ENCODE measurements at regions not wholly inside any gene's neighbourhood (a gene's known extent, or its start where the extent isn't known, plus 50 kb on each side); places are given as distances from the start of the nearest gene placed in this dataset.
"Not testable (repeated sequence)": the region's sequence is repeated elsewhere in the genome, so short reads cannot be mapped to it uniquely, and the experiment has no call there.

DNA sequence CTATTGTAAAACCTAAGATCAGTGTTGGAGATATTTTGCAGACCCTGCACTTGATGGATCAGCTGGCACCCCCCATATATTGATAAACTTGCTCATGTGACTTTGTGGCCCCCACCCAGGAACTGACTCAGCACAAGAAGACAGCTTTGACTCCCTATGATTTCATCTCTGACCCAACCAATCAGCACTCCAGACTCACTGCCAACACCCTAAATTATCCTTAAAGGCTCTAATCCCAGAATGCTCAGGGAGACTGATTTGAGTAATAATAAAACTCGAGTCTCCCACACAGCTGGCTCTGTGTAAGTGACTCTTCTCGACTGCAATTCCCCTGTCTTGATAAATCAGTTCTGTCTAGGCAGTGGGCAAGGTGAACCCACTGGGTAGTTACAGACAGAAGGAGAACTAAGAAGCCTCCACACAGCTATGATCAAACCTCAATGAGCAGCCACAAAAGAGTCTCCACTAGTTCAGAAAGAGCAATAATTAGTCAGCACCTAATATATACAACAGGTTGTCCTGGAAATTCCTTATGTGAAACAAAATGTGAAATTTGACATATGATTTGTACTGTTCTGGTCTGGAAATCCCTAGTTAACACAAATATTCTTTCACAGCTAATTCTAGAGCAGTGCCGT, 52.2 kb downstream of the ACTL7B start:
- no peak for DNase-seq (ENCODE audit: low read depth)

DNA sequence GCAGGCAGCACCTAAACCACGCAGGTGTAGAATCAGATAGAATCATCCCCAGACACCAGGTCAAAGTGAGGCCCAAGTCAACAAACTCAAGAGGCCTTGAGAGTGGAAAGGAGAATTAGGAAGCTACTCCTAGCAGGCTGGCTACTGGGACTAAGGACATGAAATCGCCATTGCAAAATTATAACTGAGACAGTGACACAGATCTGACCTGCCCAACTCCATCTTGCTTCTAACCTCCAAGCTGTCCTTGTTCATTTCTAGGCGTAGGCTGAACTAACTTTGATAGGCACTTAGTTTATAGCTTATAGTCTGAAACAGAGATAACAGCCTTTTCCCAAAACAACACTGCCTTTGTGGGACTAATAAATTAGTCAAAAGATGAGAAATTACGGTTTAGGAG, 52.8 kb downstream of the ACTL7B start:
- no peak for DNase-seq (ENCODE audit: low read depth)

DNA sequence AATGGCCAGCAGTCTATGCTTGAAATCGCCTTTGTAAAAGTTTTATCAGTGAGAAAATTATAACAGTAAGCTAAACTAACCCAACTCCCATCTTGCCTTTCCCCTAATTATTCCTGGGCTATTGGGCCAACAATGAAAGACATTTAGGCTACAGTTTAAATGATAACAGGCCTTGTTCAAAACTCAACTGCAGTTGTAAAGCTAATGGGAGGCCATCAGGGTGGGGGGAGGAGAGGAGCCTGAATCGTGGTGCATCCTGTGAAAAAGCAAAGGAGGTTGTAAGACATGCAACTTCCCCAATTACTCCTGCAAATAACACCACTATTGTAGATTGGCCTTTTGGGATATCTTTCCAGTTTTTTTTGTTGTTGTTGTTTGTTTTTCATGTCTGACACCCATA, 53.8 kb downstream of the ACTL7B start:
- DNase-seq (ENCODE audit: low read depth) = no peak

DNA sequence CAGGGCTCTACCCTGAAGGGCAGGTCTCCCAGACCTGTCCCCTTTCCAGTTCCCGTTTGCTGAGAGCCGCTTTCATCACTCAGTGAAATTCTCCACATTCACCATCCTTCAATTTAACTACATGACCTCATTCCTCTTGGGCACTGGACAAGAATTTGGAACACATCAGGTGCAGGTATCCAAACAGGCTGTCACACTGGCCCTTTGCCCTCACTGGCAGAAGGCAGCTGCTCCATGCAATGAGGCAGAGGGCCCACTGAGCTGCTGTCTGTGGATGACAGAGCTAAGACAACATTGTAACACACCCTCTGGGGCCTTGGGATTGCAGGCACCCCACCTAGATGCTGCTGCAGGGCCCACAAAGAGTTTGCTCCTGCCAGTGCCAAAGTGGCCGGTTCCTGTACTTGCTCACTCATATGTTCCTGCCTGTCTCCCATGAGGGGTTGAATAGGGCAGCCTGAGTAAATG, 55.1 kb downstream of the ACTL7B start:
- no peak for DNase-seq (ENCODE audit: low read depth)

DNA sequence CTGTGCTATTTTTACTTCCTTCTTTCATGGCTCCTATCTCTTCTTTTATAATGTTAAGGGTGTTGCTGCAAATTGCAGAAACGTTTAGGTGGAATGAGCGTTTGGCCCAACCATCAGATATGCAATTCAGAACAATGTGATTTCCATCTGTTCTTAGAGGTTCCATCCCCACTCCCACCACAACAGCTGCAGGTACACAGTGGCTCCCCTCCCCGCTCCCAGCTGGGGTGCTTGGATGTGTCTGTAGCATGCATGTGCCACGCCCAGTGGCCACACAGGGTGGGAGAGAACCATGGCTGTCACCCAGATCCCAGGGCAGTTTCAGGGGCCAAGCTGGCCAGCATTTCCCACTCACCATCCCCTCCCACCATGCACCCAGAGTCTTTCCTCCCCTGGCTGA, 62.2 kb downstream of the ACTL7B start:
- no peak for DNase-seq (ENCODE audit: low read depth)

DNA sequence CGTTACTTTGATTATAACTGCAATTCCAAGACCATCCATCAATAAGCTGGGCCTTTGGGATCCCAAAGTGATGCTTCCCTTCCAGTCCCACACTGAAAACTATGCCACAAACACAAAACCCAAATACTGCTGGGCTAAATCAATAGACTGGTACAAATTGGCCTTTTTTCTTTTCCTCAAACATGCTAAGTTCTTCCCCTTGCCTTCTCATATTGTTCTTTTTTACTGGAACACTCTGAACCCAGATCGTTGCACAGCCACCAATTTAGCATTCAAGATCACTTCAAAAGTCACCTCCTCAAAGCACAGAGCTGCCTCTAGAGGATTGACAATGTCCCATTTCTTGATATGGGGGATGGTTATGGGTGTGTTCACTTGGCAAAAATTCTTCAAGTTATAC, 66.0 kb downstream of the ACTL7B start:
- DNase-seq (ENCODE audit: low read depth) = no peak

DNA sequence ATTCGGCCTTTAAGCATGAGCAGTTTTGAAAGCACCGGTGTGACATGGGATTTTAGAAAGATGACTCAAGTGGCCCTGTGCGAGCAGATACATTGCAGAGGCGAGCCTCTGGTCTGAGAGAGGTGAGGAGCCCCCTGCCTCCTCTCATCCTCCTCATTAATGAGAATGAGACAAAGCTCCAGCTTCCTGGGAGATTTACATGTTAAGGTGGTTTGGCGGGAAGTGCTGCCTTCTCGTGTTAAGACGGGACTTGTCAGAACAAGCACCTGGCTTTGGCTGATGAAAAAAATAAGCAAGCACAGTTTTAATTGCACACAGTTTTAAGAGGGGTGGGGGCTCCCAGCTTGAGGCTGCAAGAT, 68.1 kb downstream of the ACTL7B start:
- no peak for DNase-seq (ENCODE audit: low read depth)

DNA sequence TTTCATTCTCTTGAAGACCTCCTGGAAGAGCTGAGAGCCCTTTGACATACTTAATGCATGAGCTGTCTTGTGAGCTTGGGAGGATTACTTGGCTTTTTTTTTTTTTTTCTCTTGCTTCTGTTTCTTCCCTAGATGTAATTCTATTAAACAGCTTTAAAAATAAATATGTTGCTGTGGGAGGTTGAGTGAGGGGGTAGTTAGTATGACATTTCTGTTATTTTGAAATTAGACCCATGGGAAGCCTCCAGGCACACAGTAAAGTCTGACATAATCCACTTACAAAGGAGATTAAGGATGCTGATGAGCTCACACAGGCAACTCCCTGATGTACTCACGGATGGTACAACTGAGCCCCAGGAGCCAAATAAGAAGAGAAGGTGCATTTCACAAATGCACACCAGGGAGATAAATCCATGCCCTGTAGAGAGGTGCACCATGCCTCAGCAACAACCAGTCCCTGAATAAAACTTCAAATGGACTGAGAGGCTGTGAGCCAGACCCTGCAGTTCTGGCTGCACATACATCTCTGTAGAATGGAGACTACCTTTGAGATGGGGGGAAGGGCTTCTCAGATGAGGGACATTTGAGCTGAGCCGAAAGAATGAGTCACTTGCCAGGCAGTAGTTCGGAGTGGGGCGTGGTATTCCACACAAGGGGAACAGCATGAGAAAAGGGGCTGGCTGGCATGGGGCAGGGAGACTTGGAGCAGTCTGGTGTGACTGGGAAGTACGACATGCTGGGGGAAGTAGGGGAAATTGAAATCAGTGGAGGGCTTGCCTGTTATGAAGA, 68.7 kb downstream of the ACTL7B start:
- DNase-seq (ENCODE audit: low read depth) = peak; percentile 63

DNA sequence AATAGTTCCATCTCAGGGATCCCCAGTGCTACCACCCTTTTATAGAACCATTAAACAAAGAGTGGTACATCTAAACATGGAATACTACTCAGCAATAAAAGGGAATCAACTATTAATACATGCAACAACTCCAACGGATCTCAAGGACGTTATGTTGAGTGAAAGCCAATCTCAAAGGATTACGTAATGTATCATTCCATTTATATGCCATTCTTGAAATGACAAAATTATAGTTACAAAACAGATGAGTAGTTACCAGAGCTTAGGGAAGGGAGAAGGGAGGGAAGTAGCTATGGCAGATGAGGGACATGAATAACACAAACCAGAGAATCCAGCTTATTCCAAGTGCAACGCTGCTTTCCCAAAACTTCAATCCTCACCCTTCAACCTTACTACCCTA, 69.5 kb downstream of the ACTL7B start:
- no peak for DNase-seq (ENCODE audit: low read depth)

DNA sequence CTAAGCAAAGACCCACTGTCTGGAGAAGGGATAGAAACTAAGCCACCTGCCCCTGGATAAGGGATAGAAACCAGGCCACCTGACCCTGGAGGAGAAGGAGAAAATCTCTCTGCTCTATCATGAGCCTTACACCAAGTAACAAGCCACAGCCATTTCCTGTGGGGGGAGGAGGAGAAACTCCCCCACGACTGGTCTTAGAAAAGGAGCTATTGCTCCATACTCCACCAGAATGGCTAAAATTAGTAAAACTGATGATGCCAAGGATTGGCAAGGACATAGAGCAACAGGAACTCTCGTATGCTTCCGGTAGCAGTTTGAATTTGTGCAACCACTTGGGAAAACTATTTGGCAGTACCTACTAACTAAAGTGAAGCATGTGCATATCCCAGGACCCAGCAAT, 70.8 kb downstream of the ACTL7B start:
- peak; percentile 61 for DNase-seq (ENCODE audit: low read depth)

DNA sequence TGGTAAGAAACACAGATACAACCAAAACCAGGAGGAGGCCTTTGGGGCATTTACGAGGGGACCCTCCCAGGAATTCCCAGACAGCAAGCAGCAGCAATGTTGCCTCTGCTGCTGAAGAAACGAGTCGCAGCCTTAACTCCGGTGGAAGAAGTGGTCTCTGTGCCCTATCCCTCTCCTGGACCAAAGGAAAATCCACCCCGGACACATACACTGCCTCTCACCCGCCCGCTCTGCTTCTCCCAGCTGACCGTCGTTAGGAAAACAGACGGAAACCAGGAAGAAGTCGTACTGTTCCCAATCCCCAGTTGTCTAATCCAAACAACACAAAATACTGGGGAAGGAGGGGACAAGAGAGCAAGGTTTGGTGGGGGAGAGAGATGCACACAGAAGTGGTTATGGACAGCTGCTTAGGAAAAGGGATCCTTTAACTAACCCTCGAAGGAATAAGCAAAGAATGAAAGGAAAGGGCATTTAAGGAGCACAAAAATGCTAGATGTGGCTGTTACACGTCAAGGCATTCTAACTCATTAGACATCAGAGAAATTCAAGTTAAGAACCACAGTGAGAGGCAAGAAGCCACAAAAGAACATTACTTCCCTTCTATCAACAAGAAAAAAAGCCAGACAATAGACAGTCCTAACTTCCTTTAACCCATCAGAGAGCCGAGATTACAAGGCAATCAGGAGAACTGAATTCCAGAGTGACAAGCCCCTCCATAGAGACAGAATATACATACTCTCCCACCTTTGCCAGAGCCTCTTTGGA, 71.9 kb downstream of the ACTL7B start:
- no peak for DNase-seq (ENCODE audit: low read depth)

DNA sequence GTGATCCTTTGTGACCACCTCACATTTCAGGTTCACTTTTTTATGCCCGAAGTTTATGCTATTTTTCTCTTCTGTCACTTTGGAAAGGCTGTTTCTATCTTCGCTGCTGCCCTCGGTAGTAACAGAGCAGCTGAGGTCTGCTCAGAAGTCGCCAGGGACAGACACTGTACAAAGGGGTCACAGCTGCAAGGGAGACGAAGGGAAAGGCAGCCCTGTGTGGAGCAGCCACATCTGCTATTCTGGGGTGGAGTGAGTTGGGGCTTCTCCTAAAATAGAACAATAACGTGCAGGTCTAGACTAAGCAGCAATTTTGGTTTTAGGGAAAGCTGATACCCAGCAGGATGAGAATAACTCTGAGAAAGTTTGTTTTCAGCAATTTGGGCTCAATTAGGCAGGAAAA, 72.5 kb downstream of the ACTL7B start:
- DNase-seq (ENCODE audit: low read depth) = no peak

DNA sequence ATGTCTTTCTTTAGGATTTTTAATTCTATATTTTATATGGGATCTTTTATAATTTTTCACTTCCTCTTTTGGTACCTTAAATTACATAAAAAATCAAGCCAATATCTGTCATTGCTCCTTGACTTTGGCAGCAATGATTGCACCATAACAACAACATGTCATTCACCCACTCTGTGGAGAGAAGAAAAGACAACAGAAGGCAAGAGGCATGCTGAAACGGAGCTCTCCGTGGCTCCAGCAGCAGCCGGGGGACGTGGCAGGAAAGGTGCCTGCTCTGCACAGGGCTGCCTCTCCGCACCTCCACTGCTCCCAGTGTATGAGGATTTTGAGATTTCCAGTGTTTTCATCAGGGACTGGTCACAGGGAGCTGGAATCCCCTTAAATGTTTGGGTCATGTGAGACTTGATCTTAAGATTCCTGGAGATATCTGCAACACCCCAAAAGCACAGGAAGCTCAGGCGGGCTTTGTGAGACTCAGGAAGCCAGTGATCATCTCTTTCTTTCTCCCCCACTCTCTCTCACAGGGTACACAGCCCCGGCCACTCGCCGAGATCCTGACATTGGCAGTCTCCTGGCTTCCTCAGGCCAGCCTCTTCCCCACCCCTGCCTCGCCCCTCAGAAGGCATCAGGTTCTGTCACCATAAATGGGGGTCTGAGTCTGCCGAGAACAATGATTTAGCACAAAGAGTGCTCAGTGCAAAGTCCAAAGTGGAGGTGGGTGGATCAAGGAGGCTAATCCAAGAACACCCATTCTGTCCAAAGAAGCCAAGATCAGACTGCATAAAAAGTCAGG, 74.6 kb downstream of the ACTL7B start:
- DNase-seq (ENCODE audit: low read depth) = no peak

DNA sequence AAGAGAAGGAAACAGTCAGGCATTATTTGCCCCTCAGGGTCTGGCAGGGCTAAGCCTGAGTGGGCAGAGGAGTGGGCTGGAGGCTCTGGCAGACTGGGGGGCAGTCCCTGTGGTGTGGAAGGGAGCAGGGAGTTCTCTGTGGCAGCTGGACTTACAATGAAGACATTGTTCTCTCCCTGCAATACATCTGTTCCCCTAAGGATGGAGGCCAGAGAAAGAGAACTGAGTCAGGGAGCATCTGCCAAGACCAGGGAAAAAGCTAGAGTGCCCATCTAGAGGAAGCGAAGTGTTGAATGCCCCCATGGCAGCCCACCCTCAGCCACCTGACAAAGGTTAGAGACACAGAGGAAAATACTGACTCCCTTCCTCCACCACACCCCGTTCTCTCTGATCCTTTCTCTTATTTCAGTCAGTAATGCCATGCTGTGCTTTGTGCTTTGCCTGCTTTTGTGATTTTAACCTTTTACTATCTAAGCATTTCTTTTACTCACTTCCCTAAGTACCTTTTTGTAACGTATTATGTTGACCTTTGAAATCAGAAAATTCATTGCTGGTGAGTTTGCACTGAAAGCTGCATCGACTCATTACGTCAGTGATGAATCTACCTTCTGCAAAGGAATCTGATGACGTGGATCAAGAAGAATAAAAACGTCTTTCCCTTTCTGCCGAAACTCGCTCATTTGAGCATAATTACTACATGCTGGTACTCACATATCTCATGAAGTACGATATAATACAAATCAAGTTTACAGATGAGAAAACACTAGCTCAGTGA, 76.0 kb downstream of the ACTL7B start:
- DNase-seq (ENCODE audit: low read depth) = peak; percentile 24

DNA sequence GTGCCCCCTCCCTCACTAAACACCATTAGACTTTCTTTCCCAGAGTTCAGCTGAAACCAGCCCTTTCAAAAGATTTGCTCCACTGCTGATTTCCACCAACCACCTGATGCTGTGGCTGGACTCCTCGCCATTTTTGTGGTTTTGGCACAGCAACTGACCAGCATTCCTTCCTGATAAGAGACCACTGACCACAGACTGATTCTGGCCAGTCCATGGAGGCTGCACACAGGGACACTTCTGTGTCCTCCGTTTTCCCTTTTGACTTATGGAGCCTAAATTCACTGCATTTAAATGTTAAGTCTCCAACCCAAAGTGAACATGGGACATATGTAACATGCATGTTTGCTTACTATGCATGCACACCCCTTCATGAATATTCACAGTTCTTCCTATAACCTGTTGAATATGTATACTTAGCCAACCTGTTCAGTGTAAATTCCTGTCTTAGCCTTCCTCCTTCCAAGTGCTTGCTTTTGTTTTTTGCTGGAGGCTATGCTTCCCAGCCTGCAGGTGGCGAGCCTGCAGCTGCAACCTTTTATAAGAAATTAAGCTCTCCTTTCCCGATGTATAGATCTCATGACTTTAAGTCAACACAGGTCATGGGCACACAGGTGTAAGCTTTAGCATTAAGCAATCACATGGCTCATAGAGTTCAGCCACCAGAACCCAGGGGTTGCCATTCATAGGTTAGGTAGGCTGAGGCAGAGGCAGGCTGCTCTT, 78.7 kb downstream of the ACTL7B start:
- DNase-seq (ENCODE audit: low read depth) = peak; percentile 82

DNA sequence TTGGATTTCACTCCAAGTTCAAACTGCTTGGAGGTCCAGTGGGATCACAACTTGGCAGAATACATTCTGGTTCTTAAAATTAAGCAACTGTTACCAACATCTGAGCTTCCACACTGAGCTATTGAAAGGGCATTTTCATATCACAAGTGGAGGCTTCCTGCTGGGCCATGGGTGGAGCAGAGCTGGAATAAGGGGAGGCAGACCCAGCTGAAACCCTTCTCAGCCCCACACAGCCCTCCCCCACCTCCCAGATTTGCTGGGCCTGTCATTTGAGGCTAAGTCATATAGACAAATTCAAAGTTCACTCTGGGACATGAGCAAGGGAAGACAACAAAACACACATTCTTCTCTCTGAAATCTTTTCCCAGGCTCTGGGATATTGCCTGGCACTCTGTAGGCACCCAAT, 79.9 kb downstream of the ACTL7B start:
- DNase-seq (ENCODE audit: low read depth) = no peak

DNA sequence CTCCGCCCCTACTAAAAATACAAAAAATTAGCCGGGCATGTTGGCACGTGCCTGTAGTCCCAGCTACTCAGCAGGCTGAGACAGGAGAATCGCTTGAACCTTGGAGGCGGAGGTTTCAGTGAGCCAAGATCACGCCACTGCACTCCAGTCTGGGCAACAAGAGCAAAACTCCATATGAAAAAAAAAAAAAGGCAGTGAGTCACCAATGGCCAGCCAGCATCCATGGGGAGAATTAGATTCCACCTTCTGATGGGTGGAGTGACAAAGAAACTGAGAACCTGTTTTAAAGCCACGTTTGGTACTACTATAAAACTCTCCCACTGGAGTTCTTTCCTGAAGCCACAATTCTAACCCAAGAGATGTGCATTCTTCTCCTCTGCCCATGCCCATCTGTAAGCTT, 81.7 kb downstream of the ACTL7B start:
- not testable (repeated sequence) for DNase-seq (ENCODE audit: low read depth)

DNA sequence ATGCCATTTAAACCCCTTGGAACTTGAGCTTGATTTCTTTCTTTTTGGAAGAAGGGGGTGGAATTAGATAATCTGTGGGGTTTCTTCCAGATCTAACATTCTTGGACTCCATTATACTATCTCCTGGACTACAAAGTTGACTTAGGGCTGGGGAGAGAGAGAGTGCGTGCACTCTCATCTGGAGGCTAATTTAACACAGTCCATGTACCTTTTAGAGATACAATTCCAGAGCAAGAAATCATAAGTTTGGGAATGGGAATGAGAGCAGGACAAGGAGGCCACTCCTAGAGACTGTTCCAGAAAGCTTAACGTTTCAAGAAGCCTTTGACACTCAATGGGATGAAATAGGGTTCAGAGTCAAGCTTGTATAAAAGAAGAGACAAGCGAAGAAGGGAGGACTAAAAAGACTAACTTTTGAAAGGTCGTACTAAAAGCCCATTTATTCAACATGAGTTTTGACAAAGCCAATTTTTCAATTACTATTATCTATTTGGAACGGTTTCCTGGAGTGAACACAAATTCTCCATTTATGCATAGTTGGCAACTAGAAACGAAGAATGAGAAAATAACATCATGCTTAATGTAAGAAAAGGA, 83.4 kb downstream of the ACTL7B start:
- no peak for DNase-seq (ENCODE audit: low read depth)

DNA sequence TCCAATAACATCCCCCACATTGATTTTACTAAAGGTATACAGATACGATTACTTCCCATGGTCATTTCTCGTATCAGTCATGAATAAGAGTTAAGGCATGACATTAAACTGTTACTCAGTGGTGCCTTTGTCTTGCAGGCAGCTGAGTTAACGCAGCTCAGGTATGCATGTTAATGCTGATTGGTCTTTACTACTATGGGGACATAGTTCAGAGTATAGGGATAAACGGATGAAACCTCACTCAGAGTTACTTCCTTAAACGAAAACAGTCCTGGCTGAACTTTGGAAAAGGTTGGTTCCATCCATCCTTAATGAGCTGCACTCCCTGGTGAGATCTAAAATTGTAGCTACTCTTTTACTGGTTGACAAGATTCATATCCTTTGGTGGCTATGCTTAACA, 87.0 kb downstream of the ACTL7B start:
- no peak for DNase-seq (ENCODE audit: low read depth)

DNA sequence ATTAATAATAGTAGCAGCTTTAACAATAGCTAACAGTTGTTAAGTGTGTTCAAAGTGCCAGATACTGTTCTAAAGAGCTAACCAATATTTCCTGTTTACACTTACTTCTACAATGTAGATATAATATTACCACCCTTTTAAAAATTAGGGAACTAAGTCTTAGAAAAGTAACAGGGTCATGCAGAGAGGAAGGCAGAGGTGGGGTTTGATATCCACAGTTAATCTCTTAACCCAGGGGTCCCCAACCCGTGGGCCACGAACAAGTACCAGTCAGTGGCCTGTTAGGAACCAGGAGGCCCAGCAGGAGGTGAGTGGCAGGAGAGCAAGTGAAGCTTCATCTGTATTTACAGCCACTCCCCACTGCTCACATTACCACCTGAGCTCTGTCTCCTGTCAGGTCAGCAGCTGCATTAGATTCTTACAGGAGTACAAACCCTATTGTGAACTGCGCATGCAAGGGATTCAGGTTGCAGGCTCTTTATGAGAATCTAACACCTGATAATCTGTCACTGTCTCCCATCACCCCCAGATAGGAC, 89.1 kb downstream of the ACTL7B start:
- DNase-seq (ENCODE audit: low read depth) = no peak

Measured in RPMI7951 (cell line).